BE2C (cell line): ENCODE measurements at regions not wholly inside any gene's neighbourhood (a gene's known extent, or its start where the extent isn't known, plus 50 kb on each side); places are given as distances from the start of the nearest gene placed in this dataset.

ENCODE experiments used
- DNase-seq: peaks from one replicate; pipeline ENCODE4 v3.0.0-alpha.2; 2020
- H3K27me3 ChIP-seq: fragments of 250-450 bp; sonication (Bioruptor Pico); 2 replicates; pipeline ENCODE4 v1.5.1; 2020; ENCODE audit warnings: mild to moderate bottlenecking
- H3K36me3 ChIP-seq: fragments of 250-450 bp; sonication (Bioruptor Pico); 2 replicates; pipeline ENCODE4 v1.5.1; 2020; ENCODE audit warnings: mild to moderate bottlenecking
- H3K4me1 ChIP-seq: fragments of 250-450 bp; sonication (Bioruptor Pico); 2 replicates; pipeline ENCODE4 v1.5.1; 2020
- H3K4me3 ChIP-seq: 2 replicates; pipeline ENCODE4 v1.5.1; 2011; ENCODE audit warnings: low read depth, low read length
- H3K9me3 ChIP-seq: fragments of 250-450 bp; sonication (Bioruptor Pico); 2 replicates; pipeline ENCODE4 v1.5.1; 2020
- CTCF ChIP-seq: IDR thresholded peaks from 2 replicates; pipeline ENCODE4 v1.5.1; 2012; ENCODE audit warnings: mild to moderate bottlenecking, low read depth, low read length

- no peaks in the 10 kb centered on the region for H3K27me3 ChIP-seq
- no peak for DNase-seq
- no peaks in the 10 kb centered on the region for H3K4me1 ChIP-seq
- no peak for TF ChIP-seq CTCF
- H3K36me3 ChIP-seq, result no peaks in the 10 kb centered on the region
- H3K9me3 ChIP-seq, result no peaks in the 10 kb centered on the region
- no peak overlapping the region for H3K4me3 ChIP-seq
Measured at GRCh38 chr9:26334706-26335105, 557.9 kb downstream of the CAAP1 start.

GRCh38 chr9:26331223-26331622 is 561.4 kb downstream of the CAAP1 start:
- DNase-seq, result no peak
- TF ChIP-seq CTCF, result no peak
- H3K27me3 ChIP-seq, result no peaks in the 10 kb centered on the region
- H3K9me3 ChIP-seq, result no peaks in the 10 kb centered on the region
- no peak overlapping the region for H3K4me3 ChIP-seq
- H3K4me1 ChIP-seq, result peaks cover 4% of the 10 kb centered on the region; the same call in 1 of the 2 replicates
- H3K36me3 ChIP-seq, result no peaks in the 10 kb centered on the region

GRCh38 chr9:26329974-26330373 is 562.6 kb downstream of the CAAP1 start:
- no peak overlapping the region for H3K4me3 ChIP-seq
- no peaks in the 10 kb centered on the region for H3K27me3 ChIP-seq
- H3K9me3 ChIP-seq, result no peaks in the 10 kb centered on the region
- H3K36me3 ChIP-seq, result no peaks in the 10 kb centered on the region
- peaks cover 10% of the 10 kb centered on the region for H3K4me1 ChIP-seq
- no peak for DNase-seq
- TF ChIP-seq CTCF, result no peak

- peak; percentile 49 for DNase-seq
- H3K36me3 ChIP-seq, result no peaks in the 10 kb centered on the region
- H3K4me1 ChIP-seq, result peaks cover 12% of the 10 kb centered on the region
- no peaks in the 10 kb centered on the region for H3K9me3 ChIP-seq
- TF ChIP-seq CTCF, result peak; percentile 90
- 0 out of 2 replicates have a peak overlapping the region, but pooled peaks have one; percentile 0 for H3K4me3 ChIP-seq
- no peaks in the 10 kb centered on the region for H3K27me3 ChIP-seq
Measured at GRCh38 chr9:26326563-26326962, 566.0 kb downstream of the CAAP1 start.

- Histone ChIP-seq H3K9me3 (no peaks in the 10 kb centered on the region), H3K4me1 (peaks cover 12% of the 10 kb centered on the region), H3K27me3 (no peaks in the 10 kb centered on the region), H3K4me3 (no peak overlapping the region), H3K36me3 (no peaks in the 10 kb centered on the region)
- no peak for TF ChIP-seq CTCF
- no peak for DNase-seq
Measured at GRCh38 chr9:26325444-26325829, 567.2 kb downstream of the CAAP1 start.

- DNase-seq, result peak; percentile 24
- Histone ChIP-seq H3K27me3 (no peaks in the 10 kb centered on the region), H3K4me3 (no peak overlapping the region), H3K9me3 (no peaks in the 10 kb centered on the region), H3K4me1 (peaks cover 12% of the 10 kb centered on the region), H3K36me3 (no peaks in the 10 kb centered on the region)
- no peak for TF ChIP-seq CTCF
Measured at GRCh38 chr9:26324786-26325443, 567.7 kb downstream of the CAAP1 start.
